IMR-90 (cell line): ENCODE measurements at regions not wholly inside any gene's neighbourhood (a gene's known extent, or its start where the extent isn't known, plus 50 kb on each side); places are given as distances from the start of the nearest gene placed in this dataset.

Experiments
- ATAC-seq: fragments of 200-7000 bp; cut with Tn5 transposase; 2 replicates; pipeline ENCODE4 v1.9.1; 2020; ENCODE audit warnings: low read depth, mild to moderate bottlenecking, moderate library complexity
- BruUV-seq: library from RNA; stranded (reverse); fragments of 400-500 nt; replicated peaks from 2 replicates; lab custom pipeline; 2021; lab: Mats Ljungman, UMichigan
- CTCF ChIA-PET: fragments of 300-600 bp; formaldehyde crosslinking; extraction: SDS; loops from one replicate; lab custom pipeline; 2021; ENCODE audit warnings: antibody characterized with exemption; lab: Yijun Ruan, JAX
- POLR2A ChIA-PET: fragments of 300-600 bp; sonication (Branson Sonifier 250); formaldehyde crosslinking; loops from one replicate; lab custom pipeline; 2022; ENCODE audit warnings: antibody characterized with exemption; ENCODE audit not compliant: unreplicated experiment; lab: Charles Lee
- DNase-seq: peaks from one replicate; pipeline ENCODE4 v3.0.0; 2013
- H2AFZ ChIP-seq: replicated peaks from 2 replicates; pipeline ENCODE3; 2013; ENCODE audit warnings: low read length, mild to moderate bottlenecking; ENCODE audit not compliant: poor library complexity
- H2AK5ac ChIP-seq: 2 replicates; pipeline ENCODE4 v1.6.1; 2013; ENCODE audit warnings: low read depth, low read length, inconsistent platforms
- H2AK9ac ChIP-seq: replicated peaks from 2 replicates; pipeline ENCODE3; 2013; ENCODE audit warnings: mild to moderate bottlenecking, low read depth, low read length, moderate library complexity; ENCODE audit not compliant: poor library complexity
- H2BK120ac ChIP-seq: 2 replicates; pipeline ENCODE4 v1.6.1; 2013; ENCODE audit warnings: low read depth, low read length, inconsistent platforms
- H2BK15ac ChIP-seq: 3 replicates; pipeline ENCODE4 v1.6.1; 2013; ENCODE audit warnings: low read depth, low read length, inconsistent platforms
- H2BK20ac ChIP-seq: 2 replicates; pipeline ENCODE4 v1.6.1; 2013; ENCODE audit warnings: low read depth, mild to moderate bottlenecking, inconsistent platforms, low read length, moderate library complexity
- H2BK5ac ChIP-seq: 2 replicates; pipeline ENCODE4 v1.6.1; 2013; ENCODE audit warnings: mild to moderate bottlenecking, low read depth, low read length, inconsistent platforms; ENCODE audit not compliant: poor library complexity, severe bottlenecking
- H3K14ac ChIP-seq: replicated peaks from 2 replicates; pipeline ENCODE4 v1.6.1; 2013; ENCODE audit warnings: low read depth, low read length, inconsistent platforms
- H3K18ac ChIP-seq: 2 replicates; pipeline ENCODE4 v1.6.1; 2013; ENCODE audit warnings: low read depth, low read length, control low read depth
- H3K23ac ChIP-seq: 2 replicates; pipeline ENCODE4 v1.6.1; 2013; ENCODE audit warnings: low read depth, low read length, inconsistent platforms
- H3K27ac ChIP-seq: 2 replicates; pipeline ENCODE4 v1.5.1; 2013; ENCODE audit warnings: mild to moderate bottlenecking, control low read depth, low read length; ENCODE audit not compliant: insufficient read depth
- H3K27me3 ChIP-seq: 2 replicates; pipeline ENCODE4 v1.6.1; 2013; ENCODE audit warnings: low read length; ENCODE audit not compliant: control insufficient read depth, insufficient read depth
- H3K36me3 ChIP-seq: 2 replicates; pipeline ENCODE4 v1.6.1; 2013; ENCODE audit warnings: low read length, mixed read lengths; ENCODE audit not compliant: control insufficient read depth, insufficient read depth
- H3K4ac ChIP-seq: 2 replicates; pipeline ENCODE4 v1.6.1; 2013; ENCODE audit warnings: low read depth, low read length, inconsistent platforms
- H3K4me1 ChIP-seq: 2 replicates; pipeline ENCODE4 v1.6.1; 2013; ENCODE audit warnings: low read length, mixed read lengths; ENCODE audit not compliant: control insufficient read depth, insufficient read depth
- H3K4me2 ChIP-seq: 2 replicates; pipeline ENCODE4 v1.6.1; 2013; ENCODE audit warnings: low read depth, mild to moderate bottlenecking, control low read depth, low read length, moderate library complexity
- H3K4me3 ChIP-seq: 2 replicates; pipeline ENCODE4 v1.5.1; 2013; ENCODE audit warnings: low read depth, mild to moderate bottlenecking, control low read depth, low read length, moderate library complexity; ENCODE audit not compliant: insufficient read depth
- H3K56ac ChIP-seq: 2 replicates; pipeline ENCODE4 v1.6.1; 2013; ENCODE audit warnings: low read length, inconsistent platforms; ENCODE audit not compliant: insufficient read depth; ENCODE audit errors: extremely low read depth
- H3K79me1 ChIP-seq, 2 experiments: 2 replicates each; pipeline ENCODE4 v1.6.1; 2013; ENCODE audit warnings: low read length in 2 of 2, inconsistent platforms in 1 of 2, low read depth in 1 of 2
- H3K9ac ChIP-seq: 2 replicates; pipeline ENCODE4 v1.6.1; 2013; ENCODE audit warnings: low read depth, low read length, control low read depth
- H3K9me1 ChIP-seq: 2 replicates; pipeline ENCODE4 v1.6.1; 2013; ENCODE audit warnings: low read length, inconsistent platforms; ENCODE audit not compliant: insufficient read depth
- H3K9me3 ChIP-seq: 2 replicates; pipeline ENCODE4 v1.6.1; 2013; ENCODE audit warnings: low read length; ENCODE audit not compliant: control insufficient read depth, insufficient read depth
- H4K20me1 ChIP-seq: 2 replicates; pipeline ENCODE4 v1.6.1; 2013; ENCODE audit warnings: low read length, inconsistent platforms; ENCODE audit not compliant: insufficient read depth
- H4K5ac ChIP-seq: 2 replicates; pipeline ENCODE4 v1.6.1; 2013; ENCODE audit warnings: mild to moderate bottlenecking, low read depth, low read length, control low read depth
- H4K8ac ChIP-seq, 2 experiments: 2 replicates each; pipeline ENCODE4 v1.6.1; 2013; ENCODE audit warnings: low read depth in 2 of 2, low read length in 2 of 2, control low read depth in 1 of 2, inconsistent platforms in 1 of 2
- H4K91ac ChIP-seq: 2 replicates; pipeline ENCODE4 v1.6.1; 2013; ENCODE audit warnings: low read depth, low read length, inconsistent platforms; ENCODE audit not compliant: insufficient read depth
- CEBPB ChIP-seq: IDR thresholded peaks from 2 replicates; pipeline ENCODE4 v1.6.1; 2012; ENCODE audit warnings: low read depth, low read length, improper control_type of control experiment
- MXI1 ChIP-seq: IDR thresholded peaks from 2 replicates; pipeline ENCODE4 v1.6.1; 2012; ENCODE audit warnings: low read depth, mild to moderate bottlenecking, low read length, moderate library complexity, borderline replicate concordance
- WGBS, 2 experiments: methylation state at CpG; one replicate each; pipeline versions ENCODE4 v1.1.5 to v1.1.7; 2013; ENCODE audit warnings: missing lambda C conversion rate in 2 of 2; ENCODE audit not compliant: insufficient read length in 1 of 2; ENCODE audit errors: extremely low coverage in 2 of 2; 5-methylcytosine and 5-hydroxymethylcytosine counted together
- dilution Hi-C: fragments of 300-500 bp; cut with HindIII; formaldehyde crosslinking; loops from one replicate; pipeline ENCODE4 v1.14.3; 2018; ENCODE audit warnings: low sequenced_read_pairs; ENCODE audit not compliant: unreplicated experiment
- in situ Hi-C: fragments of 300-500 bp; cut with MboI; formaldehyde crosslinking; loops from 3 replicates; pipeline ENCODE4 v1.14.3; 2019; ENCODE audit warnings: low sequenced_read_pairs, inconsistent platforms, mixed read lengths
- intact Hi-C: fragments of 100-400 bp; cut with micrococcal nuclease; formaldehyde crosslinking; loops from 2 replicates; pipeline ENCODE4 v1.10.0; 2022

GRCh38 chr2:220662431-220662830 is 909.7 kb downstream of the EPHA4 start:
- no peaks in the 10 kb centered on the region for H3K9me3 ChIP-seq
- H3K36me3 ChIP-seq = no peaks in the 10 kb centered on the region
- no peak overlapping the region for H2BK20ac ChIP-seq
- peaks cover 3% of the 10 kb centered on the region for H3K4me1 ChIP-seq
- H2BK15ac ChIP-seq = no peak overlapping the region
- H3K4me3 ChIP-seq = no peak overlapping the region
- H4K91ac ChIP-seq = no peak overlapping the region
- WGBS, 2 experiments = 100% methylated on average over 1 of the region's 3 CpGs; no CpG with 5 or more reads in 1 of the 2 experiments
- no peak overlapping the region for H2BK5ac ChIP-seq
- H2AK5ac ChIP-seq = no peak overlapping the region
- ChIA-PET CTCF (no interaction called here), POLR2A (no interaction called here)
- no peak overlapping the region for H2BK120ac ChIP-seq
- no peak overlapping the region for H3K14ac ChIP-seq
- no peaks in the 10 kb centered on the region for H4K20me1 ChIP-seq
- no peak overlapping the region for H3K23ac ChIP-seq
- H3K4ac ChIP-seq = no peak overlapping the region
- ATAC-seq (no peak), DNase-seq (no peak)
- BruUV-seq = no TSS peak
- H3K4me2 ChIP-seq = no peak overlapping the region
- TF ChIP-seq CEBPB (no peak), MXI1 (no peak)
- intact Hi-C loops (loop anchor here (10.0 kb wide), 2 partner anchors 288 to 438 kb away; no protein-coding TSS in a partner anchor), in situ Hi-C loops (no loop called here), dilution Hi-C loops (no loop called here)
- H3K27me3 ChIP-seq = no peaks in the 10 kb centered on the region
- no peak overlapping the region for H3K56ac ChIP-seq
- H4K5ac ChIP-seq = no peak overlapping the region
- H3K18ac ChIP-seq = no peak overlapping the region
- H2AFZ ChIP-seq = no peak overlapping the region
- no peak overlapping the region for H2AK9ac ChIP-seq
- no peaks in the 10 kb centered on the region for H3K9me1 ChIP-seq
- H4K8ac ChIP-seq = no peak overlapping the region
- H3K9ac ChIP-seq = no peak overlapping the region
- H3K79me1 ChIP-seq = no peaks in the 10 kb centered on the region
- H3K27ac ChIP-seq = no peak overlapping the region
